ENCODE measurements at regions not wholly inside any gene's neighbourhood (a gene's known extent, or its start where the extent isn't known, plus 50 kb on each side); places are given as distances from the start of the nearest gene placed in this dataset.
"Not testable (repeated sequence)": the region's sequence is repeated elsewhere in the genome, so short reads cannot be mapped to it uniquely, and the experiment has no call there.

GRCh38 chr3:15996496-15996895 lies 178.0 kb upstream of the GALNT15 start:
- not testable (repeated sequence) for TF ChIP-seq CTCF (optimal IDR thresholded peaks at IDR 0.05 in 1 of 3, IDR thresholded peaks at IDR 0.05 in 1 of 3, conservative IDR thresholded peaks at IDR 0.05 in 1 of 3; ENCODE audit: extremely low read depth in 1 of 3, insufficient read depth in 2 of 3, low read length in 3 of 3); EZH2 (IDR thresholded peaks at IDR 0.05; ENCODE audit: low read length)

Data from keratinocyte (primary cell).